ENCODE measurements at regions not wholly inside any gene's neighbourhood (a gene's known extent, or its start where the extent isn't known, plus 50 kb on each side); places are given as distances from the start of the nearest gene placed in this dataset.

GRCh38 chr12:40575987-40576386 is 116.3 kb upstream of the CNTN1 start:
- TF ChIP-seq CTCF (IDR thresholded peaks at IDR 0.05): no peak
- TF ChIP-seq POLR2A (IDR thresholded peaks at IDR 0.05): no peak
